ENCODE measurements at regions not wholly inside any gene's neighbourhood (a gene's known extent, or its start where the extent isn't known, plus 50 kb on each side); places are given as distances from the start of the nearest gene placed in this dataset.

GRCh38 chr13:106186366-106187030 is 349.0 kb downstream of the EFNB2 start:
- no peak overlapping the region for H3K4me3 ChIP-seq (ENCODE audit: insufficient read depth, low read length)
- H2AFZ ChIP-seq (ENCODE audit: low read length), result no peak overlapping the region
- no peaks in the 10 kb centered on the region for H3K79me2 ChIP-seq (ENCODE audit: insufficient read depth, low read length)
- peaks cover 13% of the 10 kb centered on the region for H3K4me1 ChIP-seq (ENCODE audit: insufficient read depth, low read length)
- no peak overlapping the region for H3K4me2 ChIP-seq (ENCODE audit: insufficient read depth, low read length)
- no peak for DNase-seq (ENCODE audit: insufficient read length, low spot score, missing footprints)
- no peaks in the 10 kb centered on the region for H4K20me1 ChIP-seq (ENCODE audit: insufficient read depth, low read length)
- H3K27ac ChIP-seq (ENCODE audit: low read depth, low read length), result no peak overlapping the region
- H3K36me3 ChIP-seq (ENCODE audit: insufficient read depth, low read length), result no peaks in the 10 kb centered on the region
- no peak for TF ChIP-seq CTCF (IDR thresholded peaks at IDR 0.05; ENCODE audit: extremely low read depth, low read depth, low read length)
- no peaks in the 10 kb centered on the region for H3K9me3 ChIP-seq (ENCODE audit: low read depth, low read length)
- no peaks in the 10 kb centered on the region for H3K27me3 ChIP-seq (ENCODE audit: insufficient read depth, low read length)

- Histone ChIP-seq H3K27ac (ENCODE audit: low read depth, low read length) (no peak overlapping the region), H3K4me2 (ENCODE audit: insufficient read depth, low read length) (no peak overlapping the region), H2AFZ (ENCODE audit: low read length) (no peak overlapping the region), H3K27me3 (ENCODE audit: insufficient read depth, low read length) (no peaks in the 10 kb centered on the region), H3K36me3 (ENCODE audit: insufficient read depth, low read length) (no peaks in the 10 kb centered on the region), H3K4me1 (ENCODE audit: insufficient read depth, low read length) (peaks cover 13% of the 10 kb centered on the region), H4K20me1 (ENCODE audit: insufficient read depth, low read length) (no peaks in the 10 kb centered on the region), H3K9me3 (ENCODE audit: low read depth, low read length) (peaks cover 2% of the 10 kb centered on the region), H3K4me3 (ENCODE audit: insufficient read depth, low read length) (no peak overlapping the region), H3K79me2 (ENCODE audit: insufficient read depth, low read length) (no peaks in the 10 kb centered on the region)
- DNase-seq (ENCODE audit: insufficient read length, low spot score, missing footprints), result no peak
- no peak for TF ChIP-seq CTCF (IDR thresholded peaks at IDR 0.05; ENCODE audit: extremely low read depth, low read depth, low read length)
Measured at GRCh38 chr13:106184790-106185189, 350.7 kb downstream of the EFNB2 start.

- Histone ChIP-seq H3K36me3 (ENCODE audit: insufficient read depth, low read length) (no peaks in the 10 kb centered on the region), H3K4me2 (ENCODE audit: insufficient read depth, low read length) (no peak overlapping the region), H3K79me2 (ENCODE audit: insufficient read depth, low read length) (no peaks in the 10 kb centered on the region), H3K27me3 (ENCODE audit: insufficient read depth, low read length) (no peaks in the 10 kb centered on the region), H3K4me1 (ENCODE audit: insufficient read depth, low read length) (peaks cover 13% of the 10 kb centered on the region), H3K9me3 (ENCODE audit: low read depth, low read length) (peaks cover 2% of the 10 kb centered on the region), H3K27ac (ENCODE audit: low read depth, low read length) (no peak overlapping the region), H3K4me3 (ENCODE audit: insufficient read depth, low read length) (no peak overlapping the region), H2AFZ (ENCODE audit: low read length) (no peak overlapping the region), H4K20me1 (ENCODE audit: insufficient read depth, low read length) (no peaks in the 10 kb centered on the region)
- TF ChIP-seq CTCF (IDR thresholded peaks at IDR 0.05; ENCODE audit: extremely low read depth, low read depth, low read length), result no peak
- DNase-seq (ENCODE audit: insufficient read length, low spot score, missing footprints), result no peak
Measured at GRCh38 chr13:106183410-106184065, 351.9 kb downstream of the EFNB2 start.

GRCh38 chr13:106182404-106182803 is 353.1 kb downstream of the EFNB2 start:
- TF ChIP-seq CTCF (IDR thresholded peaks at IDR 0.05; ENCODE audit: extremely low read depth, low read depth, low read length), result no peak
- H3K4me3 ChIP-seq (ENCODE audit: insufficient read depth, low read length), result peak overlapping the region; percentile 39
- H2AFZ ChIP-seq (ENCODE audit: low read length), result peak overlapping the region; percentile 74
- peaks cover 2% of the 10 kb centered on the region for H3K9me3 ChIP-seq (ENCODE audit: low read depth, low read length)
- H3K79me2 ChIP-seq (ENCODE audit: insufficient read depth, low read length), result no peaks in the 10 kb centered on the region
- no peaks in the 10 kb centered on the region for H4K20me1 ChIP-seq (ENCODE audit: insufficient read depth, low read length)
- no peaks in the 10 kb centered on the region for H3K36me3 ChIP-seq (ENCODE audit: insufficient read depth, low read length)
- H3K27me3 ChIP-seq (ENCODE audit: insufficient read depth, low read length), result no peaks in the 10 kb centered on the region
- peak overlapping the region; percentile 24 for H3K27ac ChIP-seq (ENCODE audit: low read depth, low read length)
- peaks cover 13% of the 10 kb centered on the region for H3K4me1 ChIP-seq (ENCODE audit: insufficient read depth, low read length)
- peak; percentile 68 for DNase-seq (ENCODE audit: insufficient read length, low spot score, missing footprints)
- peak overlapping the region; percentile 63 for H3K4me2 ChIP-seq (ENCODE audit: insufficient read depth, low read length)

Measured in osteoblast (primary cell).